NCI-H226 (cell line): ENCODE measurements at regions not wholly inside any gene's neighbourhood (a gene's known extent, or its start where the extent isn't known, plus 50 kb on each side); places are given as distances from the start of the nearest gene placed in this dataset.
"Not testable (repeated sequence)": the region's sequence is repeated elsewhere in the genome, so short reads cannot be mapped to it uniquely, and the experiment has no call there.

ENCODE experiments used
- DNase-seq: peaks from one replicate; pipeline ENCODE4 v3.0.0-alpha.2; 2015

- DNase-seq = no peak
Measured at GRCh38 chr3:90087703-90088102, 980.3 kb downstream of the EPHA3 start.

GRCh38 chr3:90091549-90091948, 984.1 kb downstream of the EPHA3 start:
- peak; percentile 1 for DNase-seq

- no peak for DNase-seq
Measured at GRCh38 chr3:90092994-90093393, 985.6 kb downstream of the EPHA3 start.

- DNase-seq = no peak
Measured at GRCh38 chr3:90095811-90096210, 988.4 kb downstream of the EPHA3 start.

GRCh38 chr3:90099493-90099892, 992.1 kb downstream of the EPHA3 start:
- DNase-seq = no peak

- DNase-seq = no peak
Measured at GRCh38 chr3:90102146-90102545, 994.7 kb downstream of the EPHA3 start.

- no peak for DNase-seq
Measured at GRCh38 chr3:90121326-90121725, 1013.9 kb downstream of the EPHA3 start.

GRCh38 chr3:90128391-90128790, 1021.0 kb downstream of the EPHA3 start:
- DNase-seq = no peak

- no peak for DNase-seq
Measured at GRCh38 chr3:90129730-90130129, 1022.3 kb downstream of the EPHA3 start.

- DNase-seq = no peak
Measured at GRCh38 chr3:90132197-90132596, 1024.8 kb downstream of the EPHA3 start.

- DNase-seq = no peak
Measured at GRCh38 chr3:90134090-90134489, 1026.7 kb downstream of the EPHA3 start.

GRCh38 chr3:90136456-90137191, 1029.2 kb downstream of the EPHA3 start:
- no peak for DNase-seq

GRCh38 chr3:90145094-90145860, 1037.9 kb downstream of the EPHA3 start:
- DNase-seq = no peak

GRCh38 chr3:90180096-90180495, 1072.7 kb downstream of the EPHA3 start:
- DNase-seq = no peak

GRCh38 chr3:90180543-90180942, 1073.1 kb downstream of the EPHA3 start:
- no peak for DNase-seq

GRCh38 chr3:90182291-90182976, 1075.0 kb downstream of the EPHA3 start:
- not testable (repeated sequence) for DNase-seq

- peak; percentile 16 for DNase-seq
Measured at GRCh38 chr3:90184861-90185260, 1077.4 kb downstream of the EPHA3 start.

- not testable (repeated sequence) for DNase-seq
Measured at GRCh38 chr3:90197383-90197782, 1090.0 kb downstream of the EPHA3 start.

GRCh38 chr3:90202931-90203330, 1095.5 kb downstream of the EPHA3 start:
- DNase-seq = not testable (repeated sequence)

GRCh38 chr3:90206482-90206881, 1099.1 kb downstream of the EPHA3 start:
- not testable (repeated sequence) for DNase-seq

GRCh38 chr3:90207353-90208097, 1100.1 kb downstream of the EPHA3 start:
- not testable (repeated sequence) for DNase-seq

GRCh38 chr3:90221900-90222299, 1114.5 kb downstream of the EPHA3 start:
- no peak for DNase-seq

- DNase-seq = no peak
Measured at GRCh38 chr3:90241481-90241880, 1134.1 kb downstream of the EPHA3 start.
